ENCODE measurements at regions not wholly inside any gene's neighbourhood (a gene's known extent, or its start where the extent isn't known, plus 50 kb on each side); places are given as distances from the start of the nearest gene placed in this dataset.

DNA sequence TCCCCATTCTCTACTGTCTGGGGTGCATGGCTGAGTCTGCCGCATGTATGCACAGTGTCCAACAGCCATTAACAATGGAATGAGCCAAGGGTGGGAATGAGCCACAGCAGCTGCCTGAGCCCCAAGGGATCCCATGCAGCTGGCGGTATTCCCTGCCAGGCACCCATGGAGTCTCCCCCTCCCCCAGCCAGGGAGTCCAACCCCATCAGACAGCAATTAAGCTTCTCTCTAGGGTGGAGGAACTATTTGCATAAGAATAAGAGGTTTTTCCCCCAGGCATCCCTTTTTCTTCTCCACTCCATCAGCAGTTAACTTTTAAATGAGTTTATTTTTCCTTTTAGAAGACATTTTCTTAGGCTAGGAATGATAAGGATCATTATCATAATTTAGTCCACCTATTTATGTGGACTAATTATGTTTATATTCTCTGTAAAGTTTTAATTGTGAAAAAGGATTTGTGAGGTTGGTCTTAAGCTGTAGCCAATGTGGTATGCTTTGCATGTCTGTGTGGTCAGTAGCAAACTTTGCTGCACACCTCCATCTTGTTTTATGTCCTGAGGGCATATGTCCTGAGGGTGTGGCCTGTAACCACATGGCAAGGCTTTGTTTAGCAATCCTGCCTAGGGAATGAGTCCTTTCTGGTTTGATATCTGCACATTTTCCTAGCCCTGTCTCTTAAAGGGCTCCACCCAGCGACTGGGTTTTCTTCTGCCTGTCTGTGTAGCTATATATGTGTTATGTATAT is 158.9 kb upstream of the OLIG3 start:
- intact Hi-C loops (cut with DNase I; ENCODE audit: low total_unique reads): no loop called here
- TF ChIP-seq POLR2A (IDR thresholded peaks at IDR 0.05) (no peak), CTCF (IDR thresholded peaks at IDR 0.05) (no peak)
- no peak for DNase-seq (ENCODE audit: low spot score in 2 of 2)
- WGBS, 2 donors: 77 to 80% methylated on average over 3 of the region's 3 CpGs
- H3K4me3 ChIP-seq (ENCODE audit: low read depth, poor library complexity, severe bottlenecking): no peak overlapping the region

- WGBS, 2 donors: 71 to 84% methylated on average over 3 of the region's 3 CpGs
- intact Hi-C loops (cut with DNase I; ENCODE audit: low total_unique reads): no loop called here
- DNase-seq (ENCODE audit: low spot score in 2 of 2): no peak
- TF ChIP-seq CTCF (IDR thresholded peaks at IDR 0.05): no peak
- TF ChIP-seq POLR2A (IDR thresholded peaks at IDR 0.05): no peak
- H3K4me3 ChIP-seq (ENCODE audit: low read depth, poor library complexity, severe bottlenecking): no peak overlapping the region
Measured at GRCh38 chr6:137653706-137654059, 159.5 kb upstream of the OLIG3 start.

- 89 to 90% methylated on average over 1 of the region's 1 CpG for WGBS, 2 donors
Measured at GRCh38 chr6:137654365-137654981, 160.3 kb upstream of the OLIG3 start.

DNA sequence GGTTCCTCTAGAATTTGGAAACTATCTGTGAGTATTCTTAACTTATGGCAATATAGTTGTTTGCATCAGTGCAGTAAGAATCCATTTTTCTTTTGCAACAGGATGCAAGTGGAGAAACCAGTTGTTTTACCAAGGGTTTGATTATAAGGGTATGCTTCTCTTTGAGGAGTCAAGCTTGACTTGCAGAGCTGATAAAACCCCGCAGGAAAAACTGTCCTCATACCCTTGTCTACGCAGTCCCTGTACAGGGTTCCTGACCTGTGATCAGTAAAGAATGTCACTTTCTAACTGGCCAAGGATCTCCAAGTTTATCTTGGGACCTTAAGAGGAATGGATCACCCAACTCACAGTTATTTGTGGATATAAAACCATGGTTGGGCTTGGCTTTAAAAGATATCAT is 161.1 kb upstream of the OLIG3 start:
- no peak overlapping the region for H3K4me3 ChIP-seq (ENCODE audit: low read depth, poor library complexity, severe bottlenecking)
- TF ChIP-seq CTCF (IDR thresholded peaks at IDR 0.05) (no peak), POLR2A (IDR thresholded peaks at IDR 0.05) (no peak)
- intact Hi-C loops (cut with DNase I; ENCODE audit: low total_unique reads): no loop called here
- 91 to 92% methylated on average over 2 of the region's 2 CpGs for WGBS, 2 donors
- no peak for DNase-seq (ENCODE audit: low spot score in 2 of 2)

More at GRCh38 chr6:137654365-137654981, 160.3 kb upstream of the OLIG3 start:
- intact Hi-C loops (cut with DNase I; ENCODE audit: low total_unique reads): no loop called here
- H3K4me3 ChIP-seq (ENCODE audit: low read depth, poor library complexity, severe bottlenecking): no peak overlapping the region
- TF ChIP-seq POLR2A (IDR thresholded peaks at IDR 0.05): no peak
- no peak for TF ChIP-seq CTCF (IDR thresholded peaks at IDR 0.05)
- no peak for DNase-seq (ENCODE audit: low spot score in 2 of 2)

DNA sequence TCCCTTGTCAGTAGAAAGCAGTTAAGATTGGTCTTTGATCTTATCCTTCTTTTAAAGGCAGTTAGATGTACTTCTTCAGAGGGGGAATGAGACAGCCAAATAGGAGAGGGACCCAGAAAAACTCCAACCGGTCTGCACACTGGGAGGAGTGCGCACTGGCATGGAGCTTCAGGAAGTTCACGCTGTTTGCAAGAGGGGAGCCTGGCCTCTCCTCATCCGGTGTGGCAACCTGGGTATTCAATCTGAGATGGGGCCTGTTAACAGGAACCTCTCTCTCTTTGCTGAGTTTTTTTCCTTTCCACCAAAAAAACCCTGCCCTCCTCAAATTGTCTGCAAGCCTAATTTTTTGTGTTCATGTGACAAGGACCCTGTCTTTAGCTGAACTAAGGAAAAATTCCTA is 162.5 kb upstream of the OLIG3 start:
- intact Hi-C loops (cut with DNase I; ENCODE audit: low total_unique reads): no loop called here
- no peak overlapping the region for H3K4me3 ChIP-seq (ENCODE audit: low read depth, poor library complexity, severe bottlenecking)
- 94 to 96% methylated on average over 4 of the region's 4 CpGs for WGBS, 2 donors
- TF ChIP-seq POLR2A (IDR thresholded peaks at IDR 0.05) (no peak), CTCF (IDR thresholded peaks at IDR 0.05) (no peak)
- no peak for DNase-seq (ENCODE audit: low spot score in 2 of 2)

Measured in lower leg skin (tissue), 4 donors.